RWPE2 (cell line): ENCODE measurements at regions not wholly inside any gene's neighbourhood (a gene's known extent, or its start where the extent isn't known, plus 50 kb on each side); places are given as distances from the start of the nearest gene placed in this dataset.

Experiments used
- ATAC-seq: fragments of 200-7000 bp; cut with Tn5 transposase; 3 replicates; pipeline ENCODE4 v1.9.1; 2021; ENCODE audit warnings: low read depth
- DNase-seq: peaks from one replicate; pipeline ENCODE4 v3.0.0-alpha.2; 2020; ENCODE audit warnings: low spot score
- H3K27ac ChIP-seq: fragments of 450-650 bp; 2 replicates; pipeline ENCODE4 v1.5.1; 2017; ENCODE audit warnings: mild to moderate bottlenecking; ENCODE audit not compliant: poor library complexity, severe bottlenecking
- H3K27me3 ChIP-seq: fragments of 250-450 bp; sonication (Bioruptor Pico); 2 replicates; pipeline ENCODE4 v1.5.1; 2021; ENCODE audit warnings: mild to moderate bottlenecking, moderate library complexity; ENCODE audit not compliant: insufficient read depth, poor library complexity, severe bottlenecking
- H3K36me3 ChIP-seq: fragments of 250-450 bp; sonication (Bioruptor Pico); 2 replicates; pipeline ENCODE4 v1.5.1; 2020; ENCODE audit warnings: low read depth, mild to moderate bottlenecking, moderate library complexity
- H3K4me1 ChIP-seq: fragments of 250-450 bp; sonication (Bioruptor Pico); 2 replicates; pipeline ENCODE4 v1.5.1; 2021; ENCODE audit warnings: mild to moderate bottlenecking, moderate library complexity; ENCODE audit not compliant: insufficient read depth, poor library complexity, severe bottlenecking
- H3K4me3 ChIP-seq: fragments of 250-450 bp; sonication (Bioruptor Pico); 2 replicates; pipeline ENCODE4 v1.5.1; 2021; ENCODE audit warnings: mild to moderate bottlenecking, moderate library complexity; ENCODE audit not compliant: severe bottlenecking
- H3K9me3 ChIP-seq: fragments of 250-450 bp; sonication (Bioruptor Pico); 2 replicates; pipeline ENCODE4 v1.5.1; 2021; ENCODE audit warnings: mild to moderate bottlenecking, moderate library complexity; ENCODE audit not compliant: severe bottlenecking
- TF ChIP-seq, protein P1 (sequence below): fragments of 450-650 bp; IDR thresholded peaks from one replicate; pipeline ENCODE4 v1.5.1; 2017; ENCODE audit warnings: mild to moderate bottlenecking, moderate library complexity; ENCODE audit not compliant: poor library complexity, severe bottlenecking

DNA sequence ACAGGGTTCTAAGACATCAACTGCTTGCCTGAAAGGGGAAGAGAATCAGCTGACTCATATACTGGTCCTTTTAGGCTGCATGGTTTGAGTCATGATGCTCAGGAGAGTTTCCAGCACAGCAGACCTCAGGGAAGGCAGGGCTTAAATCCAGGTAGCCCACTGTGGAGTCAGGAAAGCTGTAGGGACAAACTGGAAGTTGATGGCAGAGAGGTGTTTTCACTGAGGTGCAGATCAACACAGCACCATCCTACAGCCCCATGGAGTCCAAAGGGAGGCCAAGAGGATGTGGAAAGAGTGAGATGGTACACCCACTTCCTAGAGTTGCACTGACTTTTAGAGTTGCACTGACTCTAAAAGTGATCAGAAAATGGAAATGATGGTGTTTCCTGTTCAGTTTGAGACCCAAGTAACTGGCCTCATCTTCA, 252.4 kb upstream of the DUSP10 start:
- H3K36me3 ChIP-seq: no peaks in the 10 kb centered on the region
- DNase-seq: no peak
- H3K27me3 ChIP-seq: no peaks in the 10 kb centered on the region
- H3K4me1 ChIP-seq: no peaks in the 10 kb centered on the region
- no peaks in the 10 kb centered on the region for H3K9me3 ChIP-seq
- H3K4me3 ChIP-seq: no peak overlapping the region
- TF ChIP-seq, protein P1, sequence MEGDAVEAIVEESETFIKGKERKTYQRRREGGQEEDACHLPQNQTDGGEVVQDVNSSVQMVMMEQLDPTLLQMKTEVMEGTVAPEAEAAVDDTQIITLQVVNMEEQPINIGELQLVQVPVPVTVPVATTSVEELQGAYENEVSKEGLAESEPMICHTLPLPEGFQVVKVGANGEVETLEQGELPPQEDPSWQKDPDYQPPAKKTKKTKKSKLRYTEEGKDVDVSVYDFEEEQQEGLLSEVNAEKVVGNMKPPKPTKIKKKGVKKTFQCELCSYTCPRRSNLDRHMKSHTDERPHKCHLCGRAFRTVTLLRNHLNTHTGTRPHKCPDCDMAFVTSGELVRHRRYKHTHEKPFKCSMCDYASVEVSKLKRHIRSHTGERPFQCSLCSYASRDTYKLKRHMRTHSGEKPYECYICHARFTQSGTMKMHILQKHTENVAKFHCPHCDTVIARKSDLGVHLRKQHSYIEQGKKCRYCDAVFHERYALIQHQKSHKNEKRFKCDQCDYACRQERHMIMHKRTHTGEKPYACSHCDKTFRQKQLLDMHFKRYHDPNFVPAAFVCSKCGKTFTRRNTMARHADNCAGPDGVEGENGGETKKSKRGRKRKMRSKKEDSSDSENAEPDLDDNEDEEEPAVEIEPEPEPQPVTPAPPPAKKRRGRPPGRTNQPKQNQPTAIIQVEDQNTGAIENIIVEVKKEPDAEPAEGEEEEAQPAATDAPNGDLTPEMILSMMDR: no peak
- no peak for ATAC-seq
- H3K27ac ChIP-seq: no peak overlapping the region

GRCh38 chr1:221993444-221993948, 251.6 kb upstream of the DUSP10 start:
- TF ChIP-seq, protein P1: no peak
- no peaks in the 10 kb centered on the region for H3K36me3 ChIP-seq
- DNase-seq (no peak), ATAC-seq (no peak)
- H3K4me3 ChIP-seq: no peak overlapping the region
- no peaks in the 10 kb centered on the region for H3K27me3 ChIP-seq
- no peaks in the 10 kb centered on the region for H3K9me3 ChIP-seq
- H3K27ac ChIP-seq: no peak overlapping the region
- no peaks in the 10 kb centered on the region for H3K4me1 ChIP-seq

GRCh38 chr1:221992427-221992826, 250.5 kb upstream of the DUSP10 start:
- no peak overlapping the region for H3K27ac ChIP-seq
- H3K4me3 ChIP-seq: no peak overlapping the region
- TF ChIP-seq, protein P1: no peak
- no peaks in the 10 kb centered on the region for H3K36me3 ChIP-seq
- no peak for DNase-seq
- H3K9me3 ChIP-seq: no peaks in the 10 kb centered on the region
- H3K27me3 ChIP-seq: no peaks in the 10 kb centered on the region
- ATAC-seq: no peak
- peaks cover 8% of the 10 kb centered on the region for H3K4me1 ChIP-seq

DNA sequence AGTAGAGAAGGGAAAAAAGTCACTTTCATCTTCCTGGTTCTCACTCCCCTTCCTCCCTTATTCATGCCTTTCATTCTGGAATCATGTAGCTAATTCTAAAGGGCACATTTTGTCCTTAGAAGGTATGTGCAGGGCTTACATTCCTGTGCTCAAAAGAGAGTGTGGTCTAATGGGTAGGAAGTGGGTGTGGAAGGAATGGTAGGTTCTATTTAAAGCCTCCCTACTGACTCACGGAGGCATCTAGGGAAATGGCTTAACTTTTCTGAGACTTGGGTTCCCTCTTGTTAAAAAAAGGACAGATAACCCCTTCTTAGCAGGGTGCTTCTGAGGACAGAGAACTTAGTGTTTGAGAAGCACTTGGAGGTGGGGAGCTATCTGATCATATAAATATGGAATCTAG, 249.3 kb upstream of the DUSP10 start:
- ATAC-seq: no peak

DNA sequence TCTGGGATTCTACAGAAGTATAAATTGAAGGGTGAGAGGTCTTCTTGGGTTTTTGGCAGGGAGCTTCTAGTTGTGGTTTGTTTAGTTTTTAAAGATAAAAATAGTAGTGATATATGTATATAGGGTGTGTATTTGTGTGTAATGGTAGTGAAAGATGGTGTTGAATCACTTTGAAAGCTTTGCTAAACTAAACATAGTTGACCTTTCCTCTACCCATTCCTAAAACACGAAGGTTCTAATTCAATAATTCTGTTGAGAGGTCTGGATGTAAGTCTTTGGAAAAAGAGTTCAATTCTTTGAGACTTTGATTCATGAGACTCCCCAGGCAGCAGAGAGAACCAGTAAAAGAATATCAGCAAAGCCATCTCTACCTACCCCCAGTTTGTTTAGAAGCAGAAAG, 247.9 kb upstream of the DUSP10 start:
- Histone ChIP-seq H3K36me3 (no peaks in the 10 kb centered on the region), H3K27me3 (no peaks in the 10 kb centered on the region), H3K9me3 (no peaks in the 10 kb centered on the region), H3K27ac (no peak overlapping the region), H3K4me1 (peaks cover 11% of the 10 kb centered on the region), H3K4me3 (no peak overlapping the region)
- no peak for ATAC-seq
- TF ChIP-seq, protein P1: no peak
- no peak for DNase-seq

More for the DNA sequence above, 249.3 kb upstream of the DUSP10 start:
- TF ChIP-seq, protein P1: no peak
- Histone ChIP-seq H3K27ac (no peak overlapping the region), H3K9me3 (no peaks in the 10 kb centered on the region), H3K36me3 (no peaks in the 10 kb centered on the region), H3K4me3 (no peak overlapping the region), H3K27me3 (no peaks in the 10 kb centered on the region), H3K4me1 (peaks cover 11% of the 10 kb centered on the region)
- no peak for DNase-seq
